PC-9 (cell line): ENCODE measurements at regions not wholly inside any gene's neighbourhood (a gene's known extent, or its start where the extent isn't known, plus 50 kb on each side); places are given as distances from the start of the nearest gene placed in this dataset.
"Not testable (repeated sequence)": the region's sequence is repeated elsewhere in the genome, so short reads cannot be mapped to it uniquely, and the experiment has no call there.

ENCODE experiments used
- BruUV-seq: library from RNA; stranded (reverse); fragments of 400-500 nt; replicated peaks from 2 replicates; lab custom pipeline; 2021; lab: Mats Ljungman, UMichigan
- CTCF ChIA-PET: fragments of 300-600 bp; sonication (Branson Sonifier 250); formaldehyde crosslinking; loops from one replicate; lab custom pipeline; 2022; ENCODE audit warnings: antibody characterized with exemption; lab: Charles Lee
- POLR2A ChIA-PET: fragments of 300-600 bp; sonication (Branson Sonifier 250); formaldehyde crosslinking; loops from one replicate; lab custom pipeline; 2022; ENCODE audit warnings: antibody characterized with exemption; ENCODE audit not compliant: unreplicated experiment; lab: Charles Lee
- DNase-seq, 2 experiments: peaks; one replicate each; pipeline versions ENCODE4 v3.0.0 to v3.0.0-alpha.2; 2015 to 2022; ENCODE audit warnings: mixed read lengths in 1 of 2
- H2AFZ ChIP-seq: fragments of 200-600 bp; sonication (generic); 2 replicates; pipeline ENCODE4 v1.8.1; 2017; ENCODE audit warnings: antibody characterized with exemption
- H3F3A ChIP-seq: fragments of 200-600 bp; sonication (generic); 2 replicates; pipeline ENCODE4 v1.8.1; 2017; ENCODE audit warnings: antibody characterized with exemption, mild to moderate bottlenecking, low read depth; ENCODE audit not compliant: insufficient read depth
- H3K27ac ChIP-seq: fragments of 200-600 bp; sonication (generic); 2 replicates; pipeline ENCODE4 v1.6.1; 2016; ENCODE audit warnings: mixed run types
- H3K27me3 ChIP-seq: fragments of 200-600 bp; sonication (generic); 2 replicates; pipeline ENCODE4 v1.6.1; 2016; ENCODE audit warnings: low read depth, mixed run types; ENCODE audit not compliant: insufficient read depth
- H3K36me3 ChIP-seq: fragments of 200-600 bp; sonication (generic); 2 replicates; pipeline ENCODE4 v1.6.1; 2016; ENCODE audit warnings: low read depth, mixed run types
- H3K4me1 ChIP-seq: fragments of 200-600 bp; sonication (generic); replicated peaks from 2 replicates; pipeline ENCODE4 v1.6.1; 2016; ENCODE audit warnings: mixed run types; ENCODE audit not compliant: insufficient read depth
- H3K4me2 ChIP-seq: fragments of 200-600 bp; sonication (generic); 2 replicates; pipeline ENCODE4 v1.6.1; 2017; ENCODE audit warnings: mixed run types
- H3K4me3 ChIP-seq: fragments of 200-600 bp; sonication (generic); 2 replicates; pipeline ENCODE4 v1.6.1; 2016; ENCODE audit warnings: mixed run types
- H3K79me2 ChIP-seq: fragments of 200-600 bp; sonication (generic); 2 replicates; pipeline ENCODE4 v1.6.1; 2017; ENCODE audit warnings: low read depth, mixed run types
- H3K9me2 ChIP-seq: fragments of 200-600 bp; sonication (generic); 2 replicates; pipeline ENCODE4 v1.8.1; 2017; ENCODE audit warnings: mild to moderate bottlenecking; ENCODE audit not compliant: insufficient read depth
- H3K9me3 ChIP-seq: fragments of 200-600 bp; sonication (generic); 2 replicates; pipeline ENCODE4 v1.8.1; 2016; ENCODE audit warnings: low read depth; ENCODE audit not compliant: insufficient read depth
- H4K20me1 ChIP-seq: fragments of 200-600 bp; sonication (generic); 2 replicates; pipeline ENCODE4 v1.8.1; 2017; ENCODE audit not compliant: insufficient read depth
- CTCF ChIP-seq: fragments of 200-600 bp; sonication (generic); conservative IDR thresholded peaks from 2 replicates; pipeline ENCODE4 v1.6.1; 2017; ENCODE audit warnings: mixed run types, antibody characterized with exemption, mild to moderate bottlenecking, moderate library complexity
- EZH2 ChIP-seq: fragments of 200-600 bp; sonication (generic); IDR thresholded peaks from 2 replicates; pipeline ENCODE4 v1.8.0; 2017; ENCODE audit warnings: antibody characterized with exemption, low read depth
- intact Hi-C: fragments of 100-400 bp; cut with micrococcal nuclease; formaldehyde crosslinking; loops from one replicate; pipeline ENCODE4 v1.10.0; 2022; ENCODE audit not compliant: unreplicated experiment

DNA sequence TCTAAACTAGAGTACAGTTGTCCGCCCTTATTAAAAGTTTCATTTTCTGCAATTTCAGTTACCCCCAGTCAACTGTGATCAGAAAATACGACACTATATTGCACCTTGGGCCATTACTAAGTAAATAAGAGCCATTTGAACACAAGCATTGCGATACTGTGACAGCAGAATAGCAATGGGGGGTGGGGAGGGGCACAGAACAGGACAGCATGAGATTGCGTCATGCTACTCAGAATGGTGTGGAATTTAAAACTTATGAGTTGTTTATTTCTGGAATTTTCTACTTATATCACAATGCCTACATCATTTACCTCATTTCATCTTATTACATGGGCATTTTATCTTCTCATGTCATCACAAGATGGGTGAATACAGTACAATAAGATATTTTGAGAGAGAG, 166.3 kb downstream of the MANEA start:
- Histone ChIP-seq H3K4me1 (no peaks in the 10 kb centered on the region), H3K27me3 (no peaks in the 10 kb centered on the region), H2AFZ (no peak overlapping the region), H3K27ac (no peak overlapping the region), H3K79me2 (no peaks in the 10 kb centered on the region), H3K9me2 (no peaks in the 10 kb centered on the region), H3K4me3 (no peak overlapping the region), H3K9me3 (no peaks in the 10 kb centered on the region), H3F3A (no peaks in the 10 kb centered on the region), H3K36me3 (no peaks in the 10 kb centered on the region), H4K20me1 (no peaks in the 10 kb centered on the region), H3K4me2 (no peak overlapping the region)
- POLR2A ChIA-PET: no interaction called here
- intact Hi-C loops: no loop called here
- BruUV-seq: no TSS peak
- CTCF ChIA-PET: no interaction called here
- DNase-seq: no peak
- TF ChIP-seq CTCF (no peak), EZH2 (no peak)

DNA sequence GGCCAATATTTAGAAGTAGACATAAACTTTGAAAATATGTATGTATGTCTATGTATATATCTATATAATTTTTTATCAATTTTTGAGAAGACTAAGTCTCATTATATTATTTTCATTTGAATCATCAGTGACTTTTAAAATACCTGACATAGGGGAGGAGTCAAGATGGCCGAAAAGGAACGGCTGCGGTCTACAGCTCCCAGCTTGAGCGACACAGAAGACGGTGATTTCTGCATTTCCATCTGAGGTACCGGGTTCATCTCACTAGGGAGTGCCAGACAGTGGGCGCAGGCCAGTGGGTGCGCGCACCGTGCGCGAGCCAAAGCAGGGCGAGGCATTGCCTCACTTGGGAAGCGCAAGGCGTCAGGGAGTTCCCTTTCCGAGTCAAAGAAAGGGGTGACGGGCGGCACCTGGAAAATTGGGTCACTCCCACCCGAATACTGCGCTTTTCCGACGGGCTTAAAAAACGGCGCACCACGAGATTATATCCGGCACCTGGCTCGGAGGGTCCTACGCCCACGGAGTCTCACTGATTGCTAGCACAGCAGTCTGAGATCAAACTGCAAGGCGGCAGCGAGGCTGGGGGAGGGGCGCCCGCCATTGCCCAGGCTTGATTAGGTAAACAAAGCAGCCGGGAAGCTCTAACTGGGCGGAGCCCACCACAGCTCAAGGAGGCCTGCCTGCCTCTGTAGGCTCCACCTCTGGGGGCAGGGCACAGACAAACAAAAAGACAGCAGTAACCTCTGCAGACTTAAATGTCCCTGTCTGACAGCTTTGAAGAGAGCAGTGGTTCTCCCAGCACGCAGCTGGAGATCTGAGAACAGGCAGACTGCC, 181.1 kb downstream of the MANEA start:
- H2AFZ ChIP-seq, H4K20me1 ChIP-seq, H3F3A ChIP-seq, H3K27ac ChIP-seq, H3K4me3 ChIP-seq, H3K9me3 ChIP-seq, H3K36me3 ChIP-seq, BruUV-seq, intact Hi-C loops, POLR2A ChIA-PET, H3K79me2 ChIP-seq, H3K9me2 ChIP-seq, H3K27me3 ChIP-seq, CTCF ChIA-PET, H3K4me1 ChIP-seq: not testable (repeated sequence)
- 0 out of 2 replicates have a peak overlapping the region, but pooled peaks have one; percentile 23 for H3K4me2 ChIP-seq
- peak in 1 of 2 experiments; percentile 14 for DNase-seq

DNA sequence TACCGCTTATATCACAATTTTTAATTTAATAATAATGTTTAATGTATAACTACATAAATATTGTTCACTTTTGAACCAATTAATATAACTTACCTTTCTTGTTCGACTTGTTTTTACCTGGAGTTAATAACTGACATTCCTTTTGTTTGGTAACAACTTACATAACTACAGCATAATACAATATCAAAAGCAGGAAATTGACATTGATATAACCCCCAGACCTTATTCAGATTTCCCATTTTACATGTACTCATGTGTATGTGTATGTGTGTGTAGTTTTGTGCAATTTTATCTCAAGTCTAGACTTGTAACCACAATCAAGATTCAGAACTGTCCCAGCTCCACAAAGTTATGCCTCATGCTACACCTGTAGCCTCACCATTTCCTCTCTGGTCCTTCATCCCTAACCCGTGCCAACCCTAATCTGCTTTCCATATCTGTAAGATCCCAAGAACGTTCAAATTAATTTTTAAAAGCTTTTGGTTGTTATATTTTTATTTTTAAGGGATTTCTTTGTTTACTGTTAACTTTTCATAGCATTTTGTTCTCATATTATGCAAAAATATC, 190.6 kb downstream of the MANEA start:
- no peaks in the 10 kb centered on the region for H3K79me2 ChIP-seq
- no peak overlapping the region for H3K4me3 ChIP-seq
- H3K27me3 ChIP-seq: no peaks in the 10 kb centered on the region
- H3F3A ChIP-seq: no peaks in the 10 kb centered on the region
- TF ChIP-seq CTCF (no peak), EZH2 (no peak)
- H3K4me1 ChIP-seq: peaks cover 14% of the 10 kb centered on the region
- H2AFZ ChIP-seq: peak overlapping the region; percentile 56; the same call in 1 of the 2 replicates
- H4K20me1 ChIP-seq: no peaks in the 10 kb centered on the region
- ChIA-PET POLR2A (no interaction called here), CTCF (no interaction called here)
- no TSS peak for BruUV-seq
- DNase-seq: peak in 1 of 2 experiments; percentile 55
- H3K4me2 ChIP-seq: peak overlapping the region; percentile 50
- intact Hi-C loops: no loop called here
- H3K27ac ChIP-seq: no peak overlapping the region
- H3K9me3 ChIP-seq: 0 out of 2 replicates have a peak, but pooled peaks cover 7% of the 10 kb centered on the region
- no peaks in the 10 kb centered on the region for H3K9me2 ChIP-seq
- no peaks in the 10 kb centered on the region for H3K36me3 ChIP-seq
